ENCODE measurements at regions not wholly inside any gene's neighbourhood (a gene's known extent, or its start where the extent isn't known, plus 50 kb on each side); places are given as distances from the start of the nearest gene placed in this dataset.

- TF ChIP-seq YY1 (IDR thresholded peaks at IDR 0.05; ENCODE audit: insufficient read depth, insufficient read length) = no peak
- TF ChIP-seq SUZ12 (IDR thresholded peaks at IDR 0.05; ENCODE audit: extremely low read depth, insufficient read depth, insufficient read length) = no peak
- no peak for TF ChIP-seq ZNF274 (IDR thresholded peaks at IDR 0.05; ENCODE audit: low read depth, low read length)
Observed at GRCh38 chr5:100313657-100314056, 221.5 kb upstream of the FAM174A start.
